HL-60 (cell line): ENCODE measurements at regions not wholly inside any gene's neighbourhood (a gene's known extent, or its start where the extent isn't known, plus 50 kb on each side); places are given as distances from the start of the nearest gene placed in this dataset.

Source experiments
- CTCF ChIP-seq: IDR thresholded peaks from one replicate; pipeline ENCODE4 v1.5.1; 2011; ENCODE audit warnings: low read length, control low read depth, inconsistent platforms; ENCODE audit not compliant: insufficient read depth
- GABPA ChIP-seq: IDR thresholded peaks from 2 replicates; pipeline ENCODE4 v1.6.1; 2012; ENCODE audit warnings: low read depth
- POLR2AphosphoS5 ChIP-seq: IDR thresholded peaks from 2 replicates; pipeline ENCODE4 v1.6.1; 2012; ENCODE audit warnings: low read depth
- REST ChIP-seq: IDR thresholded peaks from 2 replicates; pipeline ENCODE4 v1.6.1; 2012; ENCODE audit warnings: low read depth; ENCODE audit not compliant: insufficient replicate concordance

GRCh38 chr5:130462516-130462915 lies 558.3 kb downstream of the CHSY3 start:
- no peak for TF ChIP-seq CTCF
- TF ChIP-seq POLR2AphosphoS5, result no peak
- no peak for TF ChIP-seq REST
- no peak for TF ChIP-seq GABPA
